HepG2 (cell line): ENCODE measurements at regions not wholly inside any gene's neighbourhood (a gene's known extent, or its start where the extent isn't known, plus 50 kb on each side); places are given as distances from the start of the nearest gene placed in this dataset.

Experiments used
- ATAC-seq: fragments of 200-7000 bp; cut with Tn5 transposase; 3 replicates; pipeline ENCODE4 v1.9.1; 2020; ENCODE audit warnings: mild to moderate bottlenecking, moderate library complexity
- BruUV-seq: library from RNA; stranded (reverse); fragments of 400-500 nt; replicated peaks from 2 replicates; lab custom pipeline; 2021; lab: Mats Ljungman, UMichigan
- CTCF ChIA-PET: fragments of 300-600 bp; formaldehyde crosslinking; extraction: SDS; loops from one replicate; lab custom pipeline; 2021; ENCODE audit warnings: low total read pairs, inconsistent platforms, low intra/inter-chr PET ratio; lab: Yijun Ruan, JAX
- POLR2A ChIA-PET: fragments of 350-600 bp; sonication (Branson Sonifier 250); formaldehyde crosslinking; loops from one replicate; lab custom pipeline; 2020; ENCODE audit warnings: antibody characterized with exemption, inconsistent platforms; lab: Yijun Ruan, JAX
- DNase-seq: peaks from one replicate; pipeline ENCODE4 v3.0.0-alpha.2; 2015; ENCODE audit warnings: low spot score
- FAIRE-seq: peaks from 3 replicates; lab custom pipeline; 2011; peaks lifted over from hg19 to GRCh38; lab: Jason Lieb, UNC
- H2AFZ ChIP-seq: one replicate; pipeline ENCODE4 v1.6.1; 2011; ENCODE audit warnings: low read length, inconsistent platforms
- H3K27ac ChIP-seq: fragments of 300-600 bp; 3 replicates; pipeline ENCODE4 v1.8.0; 2011; ENCODE audit warnings: mixed run types, mild to moderate bottlenecking, mixed read lengths, low read length, inconsistent platforms; ENCODE audit not compliant: insufficient read depth; ENCODE audit errors: extremely low read length
- H3K27me3 ChIP-seq, 2 experiments: fragments of 200-600 bp in 1 of 2; 2 replicates in 1 of 2; 3 replicates in 1 of 2; pipeline versions ENCODE4 v1.6.0 to v1.8.0; 2011; ENCODE audit warnings: low read length in 2 of 2, mild to moderate bottlenecking in 2 of 2, moderate library complexity in 2 of 2, inconsistent platforms in 1 of 2; ENCODE audit not compliant: insufficient read depth in 2 of 2, control insufficient read depth in 1 of 2
- H3K36me3 ChIP-seq, 2 experiments: fragments of 200-600 bp in 1 of 2; replicated peaks in 1 of 2; 2 replicates in 1 of 2; 3 replicates in 1 of 2; pipeline versions ENCODE4 v1.5.1 to v1.8.0; 2011; ENCODE audit warnings: low read length in 2 of 2, inconsistent platforms in 1 of 2; ENCODE audit not compliant: insufficient read depth in 2 of 2, control insufficient read depth in 1 of 2
- H3K4me1 ChIP-seq: 2 replicates; pipeline ENCODE4 v1.5.1; 2012; ENCODE audit warnings: low read length, inconsistent platforms; ENCODE audit not compliant: insufficient read depth
- H3K4me2 ChIP-seq: 2 replicates; pipeline ENCODE4 v1.6.0; 2011; ENCODE audit warnings: low read depth, low read length, inconsistent platforms
- H3K4me3 ChIP-seq, 3 experiments: fragments of 200-600 bp in 1 of 3; sonication (generic), shearing (Covaris generic) in 1 of 3; replicated peaks in 1 of 3; 2 replicates each; pipeline ENCODE4 v1.5.1; 2011 to 2016; ENCODE audit warnings: low read length in 3 of 3, inconsistent platforms in 2 of 3, low read depth in 2 of 3, mild to moderate bottlenecking in 2 of 3, control low read depth in 1 of 3, mixed read lengths in 1 of 3; ENCODE audit not compliant: insufficient read depth in 1 of 3
- H3K79me2 ChIP-seq: one replicate; pipeline ENCODE4 v1.6.1; 2011; ENCODE audit warnings: low read length, inconsistent platforms; ENCODE audit not compliant: insufficient read depth
- H3K9ac ChIP-seq: 2 replicates; pipeline ENCODE4 v1.6.0; 2011; ENCODE audit warnings: mild to moderate bottlenecking, low read depth, low read length, inconsistent platforms; ENCODE audit not compliant: insufficient read depth
- H3K9me3 ChIP-seq: 2 replicates; pipeline ENCODE4 v1.5.1; 2012; ENCODE audit warnings: mild to moderate bottlenecking, low read length
- H4K20me1 ChIP-seq: 2 replicates; pipeline ENCODE4 v1.6.0; 2011; ENCODE audit warnings: inconsistent platforms, mild to moderate bottlenecking, low read length, moderate library complexity; ENCODE audit not compliant: insufficient read depth
- CENPT ChIP-seq: sonication (generic); formaldehyde crosslinking; IDR thresholded peaks from 2 replicates; pipeline ENCODE4 v1.8.0; 2022; ENCODE audit warnings: low read depth, mild to moderate bottlenecking, moderate library complexity, missing genetic modification reagents
- DMAP1 ChIP-seq: IDR thresholded peaks from 2 replicates; pipeline ENCODE4 v1.6.1; 2016
- HES4 ChIP-seq: sonication (generic); formaldehyde crosslinking; IDR thresholded peaks from 2 replicates; pipeline ENCODE4 v1.9.0; 2021; ENCODE audit warnings: mild to moderate bottlenecking, missing genetic modification reagents, borderline replicate concordance
- HNRNPUL1 ChIP-seq: fragments of 200-400 bp; formaldehyde crosslinking; IDR thresholded peaks from 2 replicates; pipeline ENCODE4 v1.6.1; 2017; ENCODE audit warnings: low read depth, mild to moderate bottlenecking, low read length, moderate library complexity
- KDM4B ChIP-seq: sonication (generic); formaldehyde crosslinking; IDR thresholded peaks from 2 replicates; pipeline ENCODE4 v1.4.0; 2020; ENCODE audit warnings: missing genetic modification reagents
- SRSF1 ChIP-seq: fragments of 200-400 bp; formaldehyde crosslinking; optimal IDR thresholded peaks from 2 replicates; pipeline ENCODE3; 2017; ENCODE audit warnings: mild to moderate bottlenecking, low read depth, low read length, moderate library complexity
- USF2 ChIP-seq, 2 experiments: sonication (generic) in 1 of 2; formaldehyde crosslinking in 1 of 2; IDR thresholded peaks; 2 replicates each; pipeline versions ENCODE4 v1.5.1 to v1.6.1; 2011 to 2020; ENCODE audit warnings: borderline replicate concordance in 1 of 2, low read depth in 1 of 2, low read length in 1 of 2, mild to moderate bottlenecking in 1 of 2, missing genetic modification reagents in 1 of 2, moderate library complexity in 1 of 2
- ZNF354B ChIP-seq: sonication (generic); formaldehyde crosslinking; IDR thresholded peaks from 2 replicates; pipeline ENCODE4 v1.8.0; 2022; ENCODE audit warnings: mild to moderate bottlenecking, missing genetic modification reagents
- ZNF580 ChIP-seq: IDR thresholded peaks from 2 replicates; pipeline ENCODE4 v1.6.1; 2016; ENCODE audit warnings: low read depth, borderline replicate concordance
- ZNF629 ChIP-seq: sonication (generic); formaldehyde crosslinking; conservative IDR thresholded peaks from 2 replicates; pipeline ENCODE4 v1.5.0; 2020; ENCODE audit warnings: missing genetic modification reagents
- ZNF776 ChIP-seq: sonication (generic); formaldehyde crosslinking; IDR thresholded peaks from 2 replicates; pipeline ENCODE4 v1.4.0; 2020; ENCODE audit warnings: mild to moderate bottlenecking, missing genetic modification reagents
- ZZZ3 ChIP-seq: sonication (generic); formaldehyde crosslinking; IDR thresholded peaks from 2 replicates; pipeline ENCODE4 v1.4.0; 2020; ENCODE audit warnings: missing genetic modification reagents, mild to moderate bottlenecking, borderline replicate concordance
- WGBS: methylation state at CpG from one replicate; pipeline ENCODE4 v1.1.6; 2017; ENCODE audit warnings: low lambda C conversion rate; 5-methylcytosine and 5-hydroxymethylcytosine counted together
- in situ Hi-C: cut with HindIII; loops from 2 replicates; pipeline ENCODE4 v1.10.0; 2017; ENCODE audit warnings: low pct_unique_long_range_greater_than_20kb; ENCODE audit not compliant: extremely low pct_ligation_motif_present
- intact Hi-C: fragments of 100-400 bp; cut with micrococcal nuclease; formaldehyde crosslinking; loops from one replicate; pipeline ENCODE4 v1.10.0; 2022; ENCODE audit not compliant: unreplicated experiment
- TF ChIP-seq, protein P1 (sequence below): sonication (generic); formaldehyde crosslinking; conservative IDR thresholded peaks from 2 replicates; pipeline ENCODE4 v1.4.0; 2020; ENCODE audit warnings: missing genetic modification reagents
- TF ChIP-seq, protein P2 (sequence below): IDR thresholded peaks from 2 replicates; pipeline ENCODE4 v1.6.1; 2016
- TF ChIP-seq, protein P3 (sequence below): sonication (generic); formaldehyde crosslinking; IDR thresholded peaks from 2 replicates; pipeline ENCODE4 v1.5.0; 2020; ENCODE audit warnings: missing genetic modification reagents, mild to moderate bottlenecking, borderline replicate concordance

DNA sequence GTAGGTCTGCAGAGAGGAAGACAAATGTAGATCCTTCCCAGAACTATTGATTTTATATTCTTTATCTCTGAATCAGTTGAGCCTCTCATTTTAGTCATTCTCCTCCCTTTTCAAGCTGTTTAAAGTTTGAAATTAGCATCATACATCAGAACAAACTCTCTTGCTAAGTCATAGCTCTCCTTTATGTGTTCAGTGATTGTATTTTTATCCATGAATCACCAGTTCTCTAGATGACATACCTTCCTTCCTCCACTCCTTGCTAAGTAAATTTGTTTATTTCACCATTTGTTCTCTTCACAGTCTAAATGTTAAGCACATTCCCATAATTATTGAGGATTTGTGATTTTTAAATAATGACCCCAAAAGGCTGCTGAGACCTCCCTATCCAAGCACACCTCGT, 63.5 kb upstream of the RAPGEF4 start (continued):
- TF ChIP-seq KDM4B (CRISPR knock-in tag) (no peak), ZNF629 (no peak), ZZZ3 (CRISPR knock-in tag) (no peak), CENPT (no peak), HES4 (CRISPR knock-in tag) (no peak), SRSF1 (no peak)
- TF ChIP-seq, protein P1, sequence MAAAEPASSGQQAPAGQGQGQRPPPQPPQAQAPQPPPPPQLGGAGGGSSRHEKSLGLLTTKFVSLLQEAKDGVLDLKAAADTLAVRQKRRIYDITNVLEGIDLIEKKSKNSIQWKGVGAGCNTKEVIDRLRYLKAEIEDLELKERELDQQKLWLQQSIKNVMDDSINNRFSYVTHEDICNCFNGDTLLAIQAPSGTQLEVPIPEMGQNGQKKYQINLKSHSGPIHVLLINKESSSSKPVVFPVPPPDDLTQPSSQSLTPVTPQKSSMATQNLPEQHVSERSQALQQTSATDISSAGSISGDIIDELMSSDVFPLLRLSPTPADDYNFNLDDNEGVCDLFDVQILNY (CRISPR knock-in tag): no peak
- TF ChIP-seq, protein P2, sequence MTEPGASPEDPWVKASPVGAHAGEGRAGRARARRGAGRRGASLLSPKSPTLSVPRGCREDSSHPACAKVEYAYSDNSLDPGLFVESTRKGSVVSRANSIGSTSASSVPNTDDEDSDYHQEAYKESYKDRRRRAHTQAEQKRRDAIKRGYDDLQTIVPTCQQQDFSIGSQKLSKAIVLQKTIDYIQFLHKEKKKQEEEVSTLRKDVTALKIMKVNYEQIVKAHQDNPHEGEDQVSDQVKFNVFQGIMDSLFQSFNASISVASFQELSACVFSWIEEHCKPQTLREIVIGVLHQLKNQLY: no peak
- TF ChIP-seq, protein P3, sequence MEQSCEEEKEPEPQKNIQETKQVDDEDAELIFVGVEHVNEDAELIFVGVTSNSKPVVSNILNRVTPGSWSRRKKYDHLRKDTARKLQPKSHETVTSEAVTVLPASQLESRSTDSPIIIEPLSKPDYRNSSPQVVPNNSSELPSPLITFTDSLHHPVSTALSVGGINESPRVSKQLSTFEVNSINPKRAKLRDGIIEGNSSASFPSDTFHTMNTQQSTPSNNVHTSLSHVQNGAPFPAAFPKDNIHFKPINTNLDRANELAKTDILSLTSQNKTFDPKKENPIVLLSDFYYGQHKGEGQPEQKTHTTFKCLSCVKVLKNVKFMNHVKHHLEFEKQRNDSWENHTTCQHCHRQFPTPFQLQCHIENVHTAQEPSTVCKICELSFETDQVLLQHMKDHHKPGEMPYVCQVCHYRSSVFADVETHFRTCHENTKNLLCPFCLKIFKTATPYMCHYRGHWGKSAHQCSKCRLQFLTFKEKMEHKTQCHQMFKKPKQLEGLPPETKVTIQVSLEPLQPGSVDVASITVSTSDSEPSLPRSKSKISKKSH (CRISPR knock-in tag): no peak
- TF ChIP-seq, all 625 proteins: peak for 0

DNA sequence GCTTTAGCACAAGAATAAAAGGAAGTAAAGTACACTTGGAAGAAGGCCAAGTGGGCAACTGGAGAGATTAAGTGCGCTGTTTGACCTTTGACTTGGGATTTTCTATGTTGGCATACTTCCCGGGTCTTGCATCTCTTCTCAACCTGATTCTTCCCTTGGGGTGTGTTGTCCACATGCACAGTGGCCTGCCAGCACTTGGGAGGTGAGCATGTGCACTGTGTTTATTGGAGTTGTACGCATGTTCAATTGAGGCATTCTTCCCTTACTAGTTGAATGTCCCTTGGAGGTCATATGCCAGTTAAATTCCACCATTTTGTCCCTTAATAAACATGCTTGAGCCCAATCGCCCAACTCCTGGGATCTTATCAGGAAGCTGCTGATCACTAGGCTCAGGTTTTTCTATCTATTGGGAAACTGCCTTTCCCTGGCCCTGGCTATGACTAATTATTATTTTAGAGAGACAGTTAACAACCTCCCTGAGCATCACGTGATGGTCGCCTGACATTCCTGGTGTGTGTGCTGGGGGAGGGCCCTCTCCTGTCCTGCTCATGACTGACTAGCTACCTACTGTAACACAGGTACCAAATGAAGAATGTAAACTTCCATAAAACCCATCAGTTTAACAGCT, 62.5 kb upstream of the RAPGEF4 start:
- no peak overlapping the region for H3K4me2 ChIP-seq
- H3K36me3 ChIP-seq: no peaks in the 10 kb centered on the region
- H3K9ac ChIP-seq: no peak overlapping the region
- no peak overlapping the region for H3K27ac ChIP-seq
- intact Hi-C loops: no loop called here
- in situ Hi-C loops: no loop called here
- H2AFZ ChIP-seq: no peak overlapping the region
- no peak for DNase-seq
- no peak; the same call in 2 of the 3 replicates for ATAC-seq
- H4K20me1 ChIP-seq: no peaks in the 10 kb centered on the region
- WGBS: 27% methylated on average over 6 of the region's 6 CpGs
- H3K4me1 ChIP-seq: peaks cover 10% of the 10 kb centered on the region
- ChIA-PET CTCF (no interaction called here), POLR2A (interaction anchor here (0.9 kb wide), 1 partner anchor 17 kb away, joined by 3 read pairs; no protein-coding TSS in a partner anchor)
- no peak overlapping the region for H3K4me3 ChIP-seq
- no peak for FAIRE-seq
- H3K27me3 ChIP-seq: no peaks in the 10 kb centered on the region
- BruUV-seq: no TSS peak
- no peaks in the 10 kb centered on the region for H3K79me2 ChIP-seq
- no peaks in the 10 kb centered on the region for H3K9me3 ChIP-seq
- TF ChIP-seq USF2 (IDR thresholded peaks at IDR 0.05; ENCODE audit: low read depth, low read length) (peak; percentile 69), USF2 (CRISPR knock-in tag; IDR thresholded peaks at IDR 0.05; ENCODE audit: borderline replicate concordance) (no peak; the same call in 1 of the 2 replicates), ZNF580 (CRISPR knock-in tag) (no peak), ZNF776 (no peak), DMAP1 (CRISPR knock-in tag) (no peak), ZNF354B (CRISPR knock-in tag) (no peak), HNRNPUL1 (no peak)
